Skin of body (tissue), 1 donor: ENCODE measurements at regions not wholly inside any gene's neighbourhood (a gene's known extent, or its start where the extent isn't known, plus 50 kb on each side); places are given as distances from the start of the nearest gene placed in this dataset.
A peak's percentile ranks its signal among the peaks of the same experiment; 100 is the strongest.
"Not testable (repeated sequence)": the region's sequence is repeated elsewhere in the genome, so short reads cannot be mapped to it uniquely, and the experiment has no call there.

Experiments used
- DNase-seq: peaks from one replicate; lab custom pipeline; 2025; lab: John Stamatoyannopoulos, UW

GRCh38 chr11:92035488-92035887 is 189.1 kb upstream of the FAT3 start:
- DNase-seq: no peak

GRCh38 chr11:92027136-92027535 is 197.5 kb upstream of the FAT3 start:
- not testable (repeated sequence) for DNase-seq

- no peak for DNase-seq
Observed at GRCh38 chr11:92026664-92027063, 198.0 kb upstream of the FAT3 start.

- no peak for DNase-seq
Observed at GRCh38 chr11:92024788-92025187, 199.8 kb upstream of the FAT3 start.

GRCh38 chr11:92022499-92022898 is 202.1 kb upstream of the FAT3 start:
- no peak for DNase-seq

GRCh38 chr11:92018332-92018731 is 206.3 kb upstream of the FAT3 start:
- DNase-seq: no peak

GRCh38 chr11:92008249-92008648 is 216.4 kb upstream of the FAT3 start:
- DNase-seq: no peak

- DNase-seq: no peak
Observed at GRCh38 chr11:92002568-92002967, 222.1 kb upstream of the FAT3 start.

- DNase-seq: no peak
Observed at GRCh38 chr11:91998481-91998880, 226.1 kb upstream of the FAT3 start.

GRCh38 chr11:91997226-91997625 is 227.4 kb upstream of the FAT3 start:
- DNase-seq: no peak

- DNase-seq: no peak
Observed at GRCh38 chr11:91996526-91996925, 228.1 kb upstream of the FAT3 start.

GRCh38 chr11:91988443-91988842 is 236.2 kb upstream of the FAT3 start:
- not testable (repeated sequence) for DNase-seq

GRCh38 chr11:91986218-91986617 is 238.4 kb upstream of the FAT3 start:
- DNase-seq: no peak

GRCh38 chr11:91984033-91984584 is 240.5 kb upstream of the FAT3 start:
- no peak for DNase-seq

- no peak for DNase-seq
Observed at GRCh38 chr11:91981995-91982394, 242.6 kb upstream of the FAT3 start.

GRCh38 chr11:91979775-91980174 is 244.8 kb upstream of the FAT3 start:
- no peak for DNase-seq

- no peak for DNase-seq
Observed at GRCh38 chr11:91978747-91979146, 245.9 kb upstream of the FAT3 start.

- no peak for DNase-seq
Observed at GRCh38 chr11:91972665-91973266, 251.9 kb upstream of the FAT3 start.

- DNase-seq: no peak
Observed at GRCh38 chr11:91970624-91971023, 254.0 kb upstream of the FAT3 start.

GRCh38 chr11:91969486-91969885 is 255.1 kb upstream of the FAT3 start:
- no peak for DNase-seq

GRCh38 chr11:91967691-91968045 is 256.9 kb upstream of the FAT3 start:
- DNase-seq: no peak

- peak; percentile 1 for DNase-seq
Observed at GRCh38 chr11:91967026-91967690, 257.5 kb upstream of the FAT3 start.

- no peak for DNase-seq
Observed at GRCh38 chr11:91966368-91966767, 258.2 kb upstream of the FAT3 start.
